ENCODE measurements at regions not wholly inside any gene's neighbourhood (a gene's known extent, or its start where the extent isn't known, plus 50 kb on each side); places are given as distances from the start of the nearest gene placed in this dataset.

DNA sequence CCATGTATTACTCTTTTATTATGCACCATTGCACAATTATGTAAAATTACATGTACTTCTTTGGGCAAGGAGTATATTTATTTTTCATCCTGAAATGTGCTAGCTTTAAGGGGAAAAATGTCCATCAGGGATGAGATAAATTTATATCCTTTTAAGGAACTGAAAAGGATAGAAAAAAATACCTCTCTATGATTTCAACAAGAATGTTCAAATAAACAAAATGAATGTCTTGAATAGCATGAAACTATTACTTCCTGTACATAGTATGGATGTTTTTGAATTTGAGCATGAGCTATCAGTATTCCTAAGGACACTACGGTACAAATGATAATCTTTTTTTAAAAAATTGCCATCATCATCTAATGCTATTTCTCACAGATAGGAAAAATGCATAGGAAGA is 1611.9 kb upstream of the ZEB2 start:
- H3K9me3 Mint-ChIP-seq: peaks cover 4% of the 10 kb centered on the region in 2 experiments; a peak in 4 of 5 replicates
- H3K36me3 Mint-ChIP-seq (ENCODE audit: insufficient read depth in 1 of 3, low read depth in 3 of 3): peaks cover 0 to 10% (median 8%) of the 10 kb centered on the region in 3 experiments; a peak in 5 of 7 replicates
- no peak overlapping the region for H3K56ac ChIP-seq (ENCODE audit: insufficient read length, low read depth, low read length)
- no peaks in the 10 kb centered on the region for H3K27me3 Mint-ChIP-seq (ENCODE audit: low read depth)
- no peak overlapping the region for H2BK15ac ChIP-seq (ENCODE audit: low read depth, low read length)
- no peak overlapping the region for H2AFZ ChIP-seq (ENCODE audit: low read length)
- H3K27ac ChIP-seq (ENCODE audit: insufficient read length, low read depth, low read length): no peak overlapping the region
- H3K4ac ChIP-seq (ENCODE audit: low read depth, low read length): no peak overlapping the region
- H3K4me1 ChIP-seq (ENCODE audit: insufficient read depth, low read length): no peaks in the 10 kb centered on the region; the same call in 1 of the 2 replicates
- H4K5ac ChIP-seq (ENCODE audit: insufficient read length, low read depth, low read length): no peak overlapping the region
- no peak overlapping the region for H4K8ac ChIP-seq (replicated peaks; ENCODE audit: insufficient read length, low read depth, low read length)
- H3K23ac ChIP-seq (ENCODE audit: insufficient read length, low read depth, low read length): no peak overlapping the region
- H3K27me3 ChIP-seq (ENCODE audit: insufficient read depth, low read length): no peaks in the 10 kb centered on the region
- no peaks in the 10 kb centered on the region for H4K20me1 ChIP-seq (ENCODE audit: control insufficient read depth, insufficient read depth, insufficient read length)
- no peak overlapping the region for H3K4me3 Mint-ChIP-seq
- peaks cover 3 to 13% of the 10 kb centered on the region in 2 experiments; a peak in 3 of 4 replicates for H3K4me1 Mint-ChIP-seq
- DNase-seq: no peak
- H3K14ac ChIP-seq (ENCODE audit: insufficient read depth, low read length): no peak overlapping the region
- no peak overlapping the region for H2BK12ac ChIP-seq (ENCODE audit: insufficient read length, low read depth, low read length)
- H3T11ph ChIP-seq (ENCODE audit: low read length): no peak overlapping the region
- H3K79me2 ChIP-seq (ENCODE audit: insufficient read depth, low read length): no peaks in the 10 kb centered on the region
- no peaks in the 10 kb centered on the region for H3K79me1 ChIP-seq (ENCODE audit: insufficient read depth, low read depth, low read length, poor library complexity, severe bottlenecking)
- TF ChIP-seq, protein P1, sequence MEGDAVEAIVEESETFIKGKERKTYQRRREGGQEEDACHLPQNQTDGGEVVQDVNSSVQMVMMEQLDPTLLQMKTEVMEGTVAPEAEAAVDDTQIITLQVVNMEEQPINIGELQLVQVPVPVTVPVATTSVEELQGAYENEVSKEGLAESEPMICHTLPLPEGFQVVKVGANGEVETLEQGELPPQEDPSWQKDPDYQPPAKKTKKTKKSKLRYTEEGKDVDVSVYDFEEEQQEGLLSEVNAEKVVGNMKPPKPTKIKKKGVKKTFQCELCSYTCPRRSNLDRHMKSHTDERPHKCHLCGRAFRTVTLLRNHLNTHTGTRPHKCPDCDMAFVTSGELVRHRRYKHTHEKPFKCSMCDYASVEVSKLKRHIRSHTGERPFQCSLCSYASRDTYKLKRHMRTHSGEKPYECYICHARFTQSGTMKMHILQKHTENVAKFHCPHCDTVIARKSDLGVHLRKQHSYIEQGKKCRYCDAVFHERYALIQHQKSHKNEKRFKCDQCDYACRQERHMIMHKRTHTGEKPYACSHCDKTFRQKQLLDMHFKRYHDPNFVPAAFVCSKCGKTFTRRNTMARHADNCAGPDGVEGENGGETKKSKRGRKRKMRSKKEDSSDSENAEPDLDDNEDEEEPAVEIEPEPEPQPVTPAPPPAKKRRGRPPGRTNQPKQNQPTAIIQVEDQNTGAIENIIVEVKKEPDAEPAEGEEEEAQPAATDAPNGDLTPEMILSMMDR (conservative IDR thresholded peaks at IDR 0.05): no peak
- H3K9ac ChIP-seq (ENCODE audit: extremely low read depth, insufficient read length, low read length): no peak overlapping the region
- H2AK5ac ChIP-seq (ENCODE audit: insufficient read length, low read length): no peak overlapping the region
- H2BK120ac ChIP-seq (ENCODE audit: low read depth, low read length, poor library complexity, severe bottlenecking): no peak overlapping the region
- H3K27ac Mint-ChIP-seq: no peak overlapping the region
- H3K23me2 ChIP-seq (ENCODE audit: insufficient read length, low read depth, low read length, poor library complexity, severe bottlenecking): no peaks in the 10 kb centered on the region
- H3K18ac ChIP-seq (ENCODE audit: insufficient read length, low read depth, low read length): no peak overlapping the region
- H3K9me3 ChIP-seq (ENCODE audit: control insufficient read depth, low read depth, low read length): no peaks in the 10 kb centered on the region
- H2BK5ac ChIP-seq (ENCODE audit: insufficient read length, low read length): no peak overlapping the region
- WGBS (ENCODE audit: extremely low coverage, insufficient read length, low lambda C conversion rate): no CpG with 5 or more reads among the region's 1 CpG
- H4K91ac ChIP-seq (ENCODE audit: insufficient read length, low read depth, low read length): no peak overlapping the region
- H2BK20ac ChIP-seq (ENCODE audit: low read depth, low read length, poor library complexity, severe bottlenecking): no peak overlapping the region
- no peak overlapping the region for H3K4me2 ChIP-seq (ENCODE audit: insufficient read depth, insufficient read length, low read length)
